ENCODE measurements at regions not wholly inside any gene's neighbourhood (a gene's known extent, or its start where the extent isn't known, plus 50 kb on each side); places are given as distances from the start of the nearest gene placed in this dataset.
"Not testable (repeated sequence)": the region's sequence is repeated elsewhere in the genome, so short reads cannot be mapped to it uniquely, and the experiment has no call there.

- DNase-seq (ENCODE audit: low spot score); H3K79me2 ChIP-seq (ENCODE audit: insufficient read depth, low read depth, low read length); H3K36me3 ChIP-seq (ENCODE audit: insufficient read depth, low read length); POLR2A ChIA-PET; H3K27ac ChIP-seq (ENCODE audit: low read depth, low read length, poor library complexity, severe bottlenecking); H3K9me3 ChIP-seq (ENCODE audit: low read length); CTCF ChIA-PET (ENCODE audit: unreplicated experiment); BruUV-seq (replicated peaks); H2AFZ ChIP-seq (ENCODE audit: low read length); H3K4me2 ChIP-seq (ENCODE audit: low read length); H3K4me3 ChIP-seq (ENCODE audit: low read depth, low read length, poor library complexity, severe bottlenecking); H4K20me1 ChIP-seq (ENCODE audit: insufficient read depth, low read length); intact Hi-C loops (cut with micrococcal nuclease; ENCODE audit: unreplicated experiment); H3K9me2 ChIP-seq (ENCODE audit: insufficient read depth, low read length); H3K4me1 ChIP-seq (ENCODE audit: insufficient read depth, low read length, poor library complexity, severe bottlenecking): not testable (repeated sequence)
Measured at GRCh38 chr15:22194739-22195617, 114.7 kb downstream of the OR4M2 start.

GRCh38 chr15:22196423-22196822, 116.1 kb downstream of the OR4M2 start:
- H3K36me3 ChIP-seq (ENCODE audit: insufficient read depth, low read length); H4K20me1 ChIP-seq (ENCODE audit: insufficient read depth, low read length); H3K9me3 ChIP-seq (ENCODE audit: low read length); intact Hi-C loops (cut with micrococcal nuclease; ENCODE audit: unreplicated experiment); H3K9me2 ChIP-seq (ENCODE audit: insufficient read depth, low read length); H3K4me3 ChIP-seq (ENCODE audit: low read depth, low read length, poor library complexity, severe bottlenecking); H3K4me2 ChIP-seq (ENCODE audit: low read length); POLR2A ChIA-PET; H3K4me1 ChIP-seq (ENCODE audit: insufficient read depth, low read length, poor library complexity, severe bottlenecking); DNase-seq (ENCODE audit: low spot score); H2AFZ ChIP-seq (ENCODE audit: low read length); H3K79me2 ChIP-seq (ENCODE audit: insufficient read depth, low read depth, low read length); BruUV-seq (replicated peaks); H3K27ac ChIP-seq (ENCODE audit: low read depth, low read length, poor library complexity, severe bottlenecking); CTCF ChIA-PET (ENCODE audit: unreplicated experiment): not testable (repeated sequence)

GRCh38 chr15:22200417-22200816, 120.1 kb downstream of the OR4M2 start:
- CTCF ChIA-PET (ENCODE audit: unreplicated experiment); H3K4me3 ChIP-seq (ENCODE audit: low read depth, low read length, poor library complexity, severe bottlenecking); H2AFZ ChIP-seq (ENCODE audit: low read length); intact Hi-C loops (cut with micrococcal nuclease; ENCODE audit: unreplicated experiment); BruUV-seq (replicated peaks); H4K20me1 ChIP-seq (ENCODE audit: insufficient read depth, low read length); H3K9me3 ChIP-seq (ENCODE audit: low read length); H3K9me2 ChIP-seq (ENCODE audit: insufficient read depth, low read length); H3K36me3 ChIP-seq (ENCODE audit: insufficient read depth, low read length); H3K27ac ChIP-seq (ENCODE audit: low read depth, low read length, poor library complexity, severe bottlenecking); H3K79me2 ChIP-seq (ENCODE audit: insufficient read depth, low read depth, low read length); H3K4me1 ChIP-seq (ENCODE audit: insufficient read depth, low read length, poor library complexity, severe bottlenecking); DNase-seq (ENCODE audit: low spot score); H3K4me2 ChIP-seq (ENCODE audit: low read length); POLR2A ChIA-PET: not testable (repeated sequence)

- DNase-seq (ENCODE audit: low spot score); H3K4me2 ChIP-seq (ENCODE audit: low read length); H4K20me1 ChIP-seq (ENCODE audit: insufficient read depth, low read length); H3K9me2 ChIP-seq (ENCODE audit: insufficient read depth, low read length); BruUV-seq (replicated peaks); H3K79me2 ChIP-seq (ENCODE audit: insufficient read depth, low read depth, low read length); CTCF ChIA-PET (ENCODE audit: unreplicated experiment); intact Hi-C loops (cut with micrococcal nuclease; ENCODE audit: unreplicated experiment); H3K9me3 ChIP-seq (ENCODE audit: low read length); H3K36me3 ChIP-seq (ENCODE audit: insufficient read depth, low read length); POLR2A ChIA-PET; H3K4me1 ChIP-seq (ENCODE audit: insufficient read depth, low read length, poor library complexity, severe bottlenecking); H3K4me3 ChIP-seq (ENCODE audit: low read depth, low read length, poor library complexity, severe bottlenecking); H3K27ac ChIP-seq (ENCODE audit: low read depth, low read length, poor library complexity, severe bottlenecking); H2AFZ ChIP-seq (ENCODE audit: low read length): not testable (repeated sequence)
Measured at GRCh38 chr15:22201993-22202659, 121.8 kb downstream of the OR4M2 start.

- H2AFZ ChIP-seq (ENCODE audit: low read length); BruUV-seq (replicated peaks); POLR2A ChIA-PET: not testable (repeated sequence)
Measured at GRCh38 chr15:22203208-22203607, 122.9 kb downstream of the OR4M2 start.

GRCh38 chr15:22209086-22209485, 128.8 kb downstream of the OR4M2 start:
- H3K27ac ChIP-seq (ENCODE audit: low read depth, low read length, poor library complexity, severe bottlenecking); DNase-seq (ENCODE audit: low spot score); H3K4me3 ChIP-seq (ENCODE audit: low read depth, low read length, poor library complexity, severe bottlenecking); H3K36me3 ChIP-seq (ENCODE audit: insufficient read depth, low read length); H2AFZ ChIP-seq (ENCODE audit: low read length); H3K79me2 ChIP-seq (ENCODE audit: insufficient read depth, low read depth, low read length); H3K4me2 ChIP-seq (ENCODE audit: low read length); intact Hi-C loops (cut with micrococcal nuclease; ENCODE audit: unreplicated experiment); BruUV-seq (replicated peaks); POLR2A ChIA-PET; H3K4me1 ChIP-seq (ENCODE audit: insufficient read depth, low read length, poor library complexity, severe bottlenecking); H3K9me2 ChIP-seq (ENCODE audit: insufficient read depth, low read length); CTCF ChIA-PET (ENCODE audit: unreplicated experiment); H4K20me1 ChIP-seq (ENCODE audit: insufficient read depth, low read length); H3K9me3 ChIP-seq (ENCODE audit: low read length): not testable (repeated sequence)

More at GRCh38 chr15:22203208-22203607, 122.9 kb downstream of the OR4M2 start:
- H3K27ac ChIP-seq (ENCODE audit: low read depth, low read length, poor library complexity, severe bottlenecking); H3K4me3 ChIP-seq (ENCODE audit: low read depth, low read length, poor library complexity, severe bottlenecking); CTCF ChIA-PET (ENCODE audit: unreplicated experiment); DNase-seq (ENCODE audit: low spot score); H3K36me3 ChIP-seq (ENCODE audit: insufficient read depth, low read length); H3K4me2 ChIP-seq (ENCODE audit: low read length); H3K4me1 ChIP-seq (ENCODE audit: insufficient read depth, low read length, poor library complexity, severe bottlenecking); H3K9me2 ChIP-seq (ENCODE audit: insufficient read depth, low read length); H3K9me3 ChIP-seq (ENCODE audit: low read length); intact Hi-C loops (cut with micrococcal nuclease; ENCODE audit: unreplicated experiment); H3K79me2 ChIP-seq (ENCODE audit: insufficient read depth, low read depth, low read length); H4K20me1 ChIP-seq (ENCODE audit: insufficient read depth, low read length): not testable (repeated sequence)

Measured in OCI-LY7 (cell line).